OCI-LY1 (cell line): ENCODE measurements at regions not wholly inside any gene's neighbourhood (a gene's known extent, or its start where the extent isn't known, plus 50 kb on each side); places are given as distances from the start of the nearest gene placed in this dataset.

Experiments
- H2AFZ ChIP-seq: fragments of 200-600 bp; sonication (generic), shearing (Covaris generic); 2 replicates; pipeline ENCODE4 v1.6.0; 2014; ENCODE audit warnings: antibody characterized with exemption, mild to moderate bottlenecking, low read length
- H3F3A ChIP-seq: fragments of 200-600 bp; sonication (generic), shearing (Covaris generic); 2 replicates; pipeline ENCODE4 v1.6.0; 2014; ENCODE audit warnings: mild to moderate bottlenecking, antibody characterized with exemption, low read length, moderate library complexity; ENCODE audit not compliant: insufficient read depth
- H3K27ac ChIP-seq: fragments of 200-600 bp; sonication (generic); 2 replicates; pipeline ENCODE4 v1.5.1; 2014; ENCODE audit warnings: low read length, mixed run types, mild to moderate bottlenecking, low read depth; ENCODE audit not compliant: poor library complexity, severe bottlenecking
- H3K27me3 ChIP-seq: fragments of 200-600 bp; sonication (generic); 2 replicates; pipeline ENCODE4 v1.6.0; 2014; ENCODE audit warnings: antibody characterized with exemption, mild to moderate bottlenecking, low read length, moderate library complexity; ENCODE audit not compliant: insufficient read depth
- H3K36me3 ChIP-seq: fragments of 200-600 bp; sonication (generic); 2 replicates; pipeline ENCODE4 v1.6.1; 2014; ENCODE audit warnings: mild to moderate bottlenecking, antibody characterized with exemption, low read length, moderate library complexity, mixed read lengths; ENCODE audit not compliant: insufficient read depth
- H3K4me1 ChIP-seq: fragments of 200-600 bp; sonication (generic); 2 replicates; pipeline ENCODE4 v1.5.1; 2014; ENCODE audit warnings: mild to moderate bottlenecking, low read length, moderate library complexity; ENCODE audit not compliant: insufficient read depth, severe bottlenecking
- H3K4me2 ChIP-seq: fragments of 200-600 bp; sonication (generic), shearing (Covaris generic); 2 replicates; pipeline ENCODE4 v1.6.1; 2014; ENCODE audit warnings: low read length
- H3K4me3 ChIP-seq: fragments of 200-600 bp; sonication (generic); 2 replicates; pipeline ENCODE4 v1.5.1; 2014; ENCODE audit warnings: low read length, low read depth, mild to moderate bottlenecking, mixed read lengths; ENCODE audit not compliant: poor library complexity, severe bottlenecking
- H3K79me2 ChIP-seq: fragments of 200-600 bp; shearing (Covaris generic); 2 replicates; pipeline ENCODE4 v1.6.1; 2016; ENCODE audit warnings: mixed run types, low read length, mixed read lengths; ENCODE audit not compliant: insufficient read depth
- H3K9ac ChIP-seq: fragments of 200-600 bp; sonication (generic), shearing (Covaris generic); 2 replicates; pipeline ENCODE4 v1.6.1; 2014; ENCODE audit warnings: mild to moderate bottlenecking, low read length, mixed read lengths
- H3K9me2 ChIP-seq: fragments of 200-600 bp; sonication (generic), shearing (Covaris generic); 2 replicates; pipeline ENCODE4 v1.6.1; 2014; ENCODE audit warnings: low read depth, mild to moderate bottlenecking, low read length, mixed read lengths
- H3K9me3 ChIP-seq: fragments of 200-600 bp; shearing (Covaris generic); 2 replicates; pipeline ENCODE4 v1.6.1; 2014; ENCODE audit warnings: low read length, mixed read lengths
- H4K20me1 ChIP-seq: fragments of 200-600 bp; sonication (generic), shearing (Covaris generic); 2 replicates; pipeline ENCODE4 v1.6.0; 2016; ENCODE audit warnings: mild to moderate bottlenecking, low read length; ENCODE audit not compliant: insufficient read depth
- CTCF ChIP-seq: fragments of 200-600 bp; sonication (generic), shearing (Covaris generic); IDR thresholded peaks from 2 replicates; pipeline ENCODE4 v1.5.1; 2017; ENCODE audit warnings: mild to moderate bottlenecking, antibody characterized with exemption, low read length, moderate library complexity, mixed read lengths

GRCh38 chr5:125177340-125177739, 430.9 kb upstream of the ZNF608 start:
- Histone ChIP-seq H3K9ac (no peak overlapping the region), H3K4me1 (no peaks in the 10 kb centered on the region), H3K79me2 (no peaks in the 10 kb centered on the region), H3K27ac (no peak overlapping the region), H3K4me3 (no peak overlapping the region), H3K27me3 (no peaks in the 10 kb centered on the region), H3K9me2 (no peaks in the 10 kb centered on the region), H3K36me3 (no peaks in the 10 kb centered on the region), H4K20me1 (no peaks in the 10 kb centered on the region), H3F3A (no peaks in the 10 kb centered on the region), H2AFZ (no peak overlapping the region), H3K9me3 (peaks cover 5% of the 10 kb centered on the region; the same call in 1 of the 2 replicates), H3K4me2 (no peak overlapping the region)
- TF ChIP-seq CTCF, result no peak

GRCh38 chr5:125179612-125180011, 433.2 kb upstream of the ZNF608 start:
- H4K20me1 ChIP-seq, result no peaks in the 10 kb centered on the region
- no peaks in the 10 kb centered on the region for H3F3A ChIP-seq
- H3K9me3 ChIP-seq, result peaks cover 5% of the 10 kb centered on the region; the same call in 1 of the 2 replicates
- H3K9me2 ChIP-seq, result no peaks in the 10 kb centered on the region
- H3K4me3 ChIP-seq, result no peak overlapping the region
- H2AFZ ChIP-seq, result no peak overlapping the region
- H3K4me1 ChIP-seq, result no peaks in the 10 kb centered on the region
- TF ChIP-seq CTCF, result no peak
- no peak overlapping the region for H3K27ac ChIP-seq
- no peaks in the 10 kb centered on the region for H3K27me3 ChIP-seq
- H3K36me3 ChIP-seq, result no peaks in the 10 kb centered on the region
- no peak overlapping the region for H3K9ac ChIP-seq
- no peaks in the 10 kb centered on the region for H3K79me2 ChIP-seq
- H3K4me2 ChIP-seq, result no peak overlapping the region

GRCh38 chr5:125180231-125180829, 433.9 kb upstream of the ZNF608 start:
- Histone ChIP-seq H3F3A (no peaks in the 10 kb centered on the region), H3K27me3 (no peaks in the 10 kb centered on the region), H3K4me2 (no peak overlapping the region), H3K4me3 (no peak overlapping the region), H3K79me2 (no peaks in the 10 kb centered on the region), H3K9ac (no peak overlapping the region), H4K20me1 (no peaks in the 10 kb centered on the region), H3K9me2 (no peaks in the 10 kb centered on the region), H2AFZ (no peak overlapping the region), H3K27ac (no peak overlapping the region), H3K9me3 (peaks cover 5% of the 10 kb centered on the region; the same call in 1 of the 2 replicates), H3K36me3 (no peaks in the 10 kb centered on the region), H3K4me1 (no peaks in the 10 kb centered on the region)
- TF ChIP-seq CTCF, result no peak
